SK-N-SH treated with all-trans-retinoic acid at 6 μM for 48 hours (cell line): ENCODE measurements at regions not wholly inside any gene's neighbourhood (a gene's known extent, or its start where the extent isn't known, plus 50 kb on each side); places are given as distances from the start of the nearest gene placed in this dataset.

Experiments used
- ARNTL ChIP-seq: fragments of 450-650 bp; formaldehyde crosslinking; IDR thresholded peaks from 2 replicates; pipeline ENCODE4 v1.5.0; 2020; ENCODE audit warnings: low read depth, mild to moderate bottlenecking, moderate library complexity, borderline replicate concordance
- BACH2 ChIP-seq: fragments of 250-450 bp; sonication (Bioruptor Pico); IDR thresholded peaks from 2 replicates; pipeline ENCODE4 v1.9.0; 2021; ENCODE audit warnings: mild to moderate bottlenecking, borderline replicate concordance
- PATZ1 ChIP-seq: fragments of 250-450 bp; sonication (Bioruptor Pico); IDR thresholded peaks from 2 replicates; pipeline ENCODE4 v1.8.0; 2020; ENCODE audit warnings: mild to moderate bottlenecking, moderate library complexity, borderline replicate concordance
- POU6F1 ChIP-seq: fragments of 250-450 bp; sonication (Bioruptor Pico); IDR thresholded peaks from 2 replicates; pipeline ENCODE4 v1.8.0; 2021; ENCODE audit warnings: low read depth, mild to moderate bottlenecking, moderate library complexity, borderline replicate concordance
- PPARA ChIP-seq: fragments of 250-450 bp; sonication (Bioruptor Pico); IDR thresholded peaks from 2 replicates; pipeline ENCODE4 v1.5.0; 2020; ENCODE audit warnings: mild to moderate bottlenecking, borderline replicate concordance
- RARB ChIP-seq: fragments of 250-450 bp; sonication (Bioruptor Pico); IDR thresholded peaks from 2 replicates; pipeline ENCODE4 v1.8.0; 2021; ENCODE audit warnings: mild to moderate bottlenecking, moderate library complexity
- TCF4 ChIP-seq: fragments of 250-450 bp; sonication (Bioruptor Pico); IDR thresholded peaks from 2 replicates; pipeline ENCODE4 v1.8.0; 2021; ENCODE audit warnings: mild to moderate bottlenecking, moderate library complexity, borderline replicate concordance
- TOX ChIP-seq: fragments of 250-450 bp; sonication (Bioruptor Pico); IDR thresholded peaks from 2 replicates; pipeline ENCODE4 v1.8.0; 2021; ENCODE audit warnings: mild to moderate bottlenecking, moderate library complexity, borderline replicate concordance
- ZFP30 ChIP-seq: fragments of 450-650 bp; formaldehyde crosslinking; IDR thresholded peaks from 2 replicates; pipeline ENCODE4 v1.5.0; 2022; ENCODE audit warnings: mild to moderate bottlenecking, moderate library complexity
- ZNF8 ChIP-seq: fragments of 450-650 bp; formaldehyde crosslinking; IDR thresholded peaks from 2 replicates; pipeline ENCODE4 v1.5.0; 2020; ENCODE audit warnings: mild to moderate bottlenecking, moderate library complexity

DNA sequence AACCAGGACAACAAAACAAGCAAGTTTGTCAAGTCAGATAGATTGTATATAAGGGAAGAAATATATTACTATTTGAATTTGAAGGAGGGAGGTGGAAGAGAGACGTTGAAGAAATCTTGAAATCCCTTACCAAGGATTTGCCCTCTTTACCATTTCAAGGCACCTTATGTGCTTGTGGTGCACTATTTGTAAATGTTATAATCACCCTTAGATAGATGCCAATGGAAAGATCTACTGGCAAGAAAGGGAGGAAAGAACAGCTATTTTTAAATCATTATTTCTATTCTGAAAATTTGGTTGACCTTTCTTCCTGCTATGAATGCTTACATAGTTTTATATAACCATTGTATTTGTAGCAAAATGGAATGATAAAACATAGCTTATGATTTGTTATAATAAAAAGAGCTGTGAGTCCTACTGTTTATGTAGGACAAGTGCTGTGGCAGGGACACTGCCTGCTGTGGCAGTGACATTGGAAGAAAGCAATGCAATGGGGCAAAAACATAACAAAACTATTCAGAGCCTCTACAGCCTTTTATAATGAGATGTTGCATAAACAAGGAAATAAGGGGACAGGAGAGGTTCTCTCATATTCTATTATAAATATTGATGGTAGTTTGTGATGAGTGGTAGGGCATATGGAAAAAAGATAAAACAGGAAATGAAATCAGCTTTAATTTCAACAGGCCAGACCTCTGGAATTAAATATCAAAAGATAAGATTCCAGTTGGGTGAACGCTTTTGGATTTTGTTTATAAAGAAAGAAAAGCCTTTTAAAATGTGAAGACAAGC, 1145.2 kb upstream of the GJE1 start:
- TF ChIP-seq RARB (CRISPR knock-in tag) (no peak), PATZ1 (CRISPR knock-in tag) (no peak), PPARA (no peak), POU6F1 (CRISPR knock-in tag) (no peak), ARNTL (CRISPR knock-in tag) (no peak), ZFP30 (CRISPR knock-in tag) (no peak), TOX (CRISPR knock-in tag) (no peak), BACH2 (CRISPR knock-in tag) (no peak), ZNF8 (CRISPR knock-in tag) (no peak), TCF4 (CRISPR knock-in tag) (no peak)
